IPS-11a (cell line): ENCODE measurements at regions not wholly inside any gene's neighbourhood (a gene's known extent, or its start where the extent isn't known, plus 50 kb on each side); places are given as distances from the start of the nearest gene placed in this dataset.

Source experiments
- H3K4me3 ChIP-seq: one replicate; pipeline ENCODE4 v1.5.1; 2013; ENCODE audit warnings: low read depth, low read length, control low read depth

GRCh38 chr7:42460933-42461332 is 223.9 kb upstream of the GLI3 start:
- no peak overlapping the region for H3K4me3 ChIP-seq

- H3K4me3 ChIP-seq = no peak overlapping the region
Observed at GRCh38 chr7:42460148-42460547, 223.1 kb upstream of the GLI3 start.

- no peak overlapping the region for H3K4me3 ChIP-seq
Observed at GRCh38 chr7:42457663-42458062, 220.7 kb upstream of the GLI3 start.

DNA sequence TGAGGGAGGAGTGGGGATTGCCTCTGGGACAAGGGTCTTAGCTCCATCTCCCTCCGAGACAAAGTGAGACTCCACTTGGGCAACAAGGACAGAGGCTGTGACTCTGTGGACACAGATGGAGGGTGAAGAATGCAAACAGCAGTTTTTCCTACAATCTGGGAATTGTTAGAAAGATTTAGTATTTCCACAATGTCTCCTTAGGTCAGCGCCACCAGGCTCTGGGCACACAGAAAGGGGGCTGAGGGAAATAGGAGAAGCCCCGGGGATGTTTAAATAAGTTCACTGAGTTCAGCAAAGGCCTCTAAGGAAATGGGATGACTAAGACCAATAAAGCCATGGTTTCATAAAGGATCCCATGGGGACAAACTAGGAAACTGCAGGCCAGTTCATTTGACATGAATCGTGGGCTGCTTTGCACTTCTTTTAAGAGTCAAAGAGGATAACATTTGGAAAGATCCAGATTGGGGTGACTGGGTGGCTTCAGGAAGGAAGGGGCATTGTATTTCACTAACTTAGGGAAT is 219.8 kb upstream of the GLI3 start:
- H3K4me3 ChIP-seq = no peak overlapping the region

- no peak overlapping the region for H3K4me3 ChIP-seq
Observed at GRCh38 chr7:42456267-42456666, 219.3 kb upstream of the GLI3 start.

DNA sequence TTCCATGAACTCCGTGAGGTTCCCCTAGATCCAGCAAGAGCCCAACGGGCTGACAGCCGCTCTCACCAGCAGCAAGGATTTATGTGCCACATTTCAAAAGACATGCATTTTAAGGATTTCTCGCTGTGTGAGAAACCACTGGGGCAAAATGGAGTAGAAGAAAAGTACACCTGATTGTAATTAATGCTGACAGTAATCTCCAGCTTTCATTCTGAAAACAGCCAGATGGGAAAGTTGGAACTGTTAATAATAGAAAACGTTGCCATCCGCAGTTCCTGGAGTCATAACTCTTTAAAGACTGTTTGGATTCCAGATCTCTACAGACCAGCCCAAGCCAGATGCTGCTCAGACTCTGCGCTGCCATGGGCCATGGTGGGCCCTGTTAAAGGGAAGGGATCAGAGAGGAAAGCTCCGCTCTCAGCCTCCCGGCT is 216.9 kb upstream of the GLI3 start:
- no peak overlapping the region for H3K4me3 ChIP-seq

- H3K4me3 ChIP-seq = no peak overlapping the region
Observed at GRCh38 chr7:42452356-42452755, 215.3 kb upstream of the GLI3 start.

DNA sequence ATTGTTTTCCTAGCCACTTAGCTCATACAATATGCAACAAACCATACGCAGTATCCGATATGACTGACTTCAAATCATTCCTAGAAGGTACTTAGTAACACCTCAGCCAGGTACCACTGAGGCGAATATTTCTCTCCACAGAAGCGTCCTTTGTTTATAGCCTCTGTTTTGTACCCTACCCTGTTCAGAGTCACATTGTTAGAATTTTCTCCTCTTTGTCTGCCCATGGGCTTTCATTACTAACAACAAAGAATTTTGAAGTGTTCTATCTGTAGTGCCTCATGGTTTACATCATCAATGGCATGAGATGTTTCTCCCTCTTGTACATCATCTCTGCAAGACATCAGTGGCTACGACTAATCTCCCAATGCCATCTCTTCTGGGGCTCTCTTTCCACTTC is 212.4 kb upstream of the GLI3 start:
- H3K4me3 ChIP-seq = no peak overlapping the region

DNA sequence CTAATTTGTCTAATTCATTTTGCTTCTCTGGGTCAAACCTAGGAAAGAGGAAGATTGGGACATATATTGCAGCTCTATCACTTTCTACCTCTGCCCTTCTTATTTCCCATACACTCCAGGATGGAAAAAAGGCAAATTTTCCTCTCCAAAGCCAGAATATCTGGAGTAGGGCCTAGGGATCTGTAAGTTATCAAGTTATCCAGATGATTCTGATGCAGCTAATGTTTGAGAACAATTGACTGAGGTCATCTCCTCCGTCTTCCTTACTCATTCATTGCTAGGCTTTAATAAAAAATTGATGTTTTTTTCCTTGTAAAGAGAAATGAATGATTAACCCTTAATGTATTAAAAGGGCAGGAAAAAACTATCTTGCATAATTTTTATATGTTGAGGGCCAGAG is 211.9 kb upstream of the GLI3 start:
- no peak overlapping the region for H3K4me3 ChIP-seq

- no peak overlapping the region for H3K4me3 ChIP-seq
Observed at GRCh38 chr7:42445691-42446090, 208.7 kb upstream of the GLI3 start.

DNA sequence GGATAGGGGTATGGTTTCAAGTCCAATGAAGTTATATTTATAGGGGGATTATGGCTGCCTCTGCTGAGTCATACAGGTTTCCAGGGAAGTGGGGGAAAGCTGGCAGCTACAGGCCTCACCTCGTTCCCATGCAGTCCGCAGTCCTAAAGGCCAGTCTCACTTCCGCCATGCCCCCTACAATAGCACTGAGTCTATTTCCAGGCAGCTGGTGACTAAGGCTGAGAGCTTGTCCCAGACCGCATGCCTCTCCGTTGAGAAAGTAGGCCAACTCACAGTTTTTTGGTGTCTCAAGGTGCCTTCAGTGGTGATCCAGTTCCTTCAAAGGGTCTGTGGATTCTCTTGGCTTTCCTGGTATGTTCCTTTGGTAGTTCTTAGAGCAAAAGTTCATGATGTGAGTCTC is 203.9 kb upstream of the GLI3 start:
- no peak overlapping the region for H3K4me3 ChIP-seq

- H3K4me3 ChIP-seq = no peak overlapping the region
Observed at GRCh38 chr7:42432644-42433043, 195.6 kb upstream of the GLI3 start.

DNA sequence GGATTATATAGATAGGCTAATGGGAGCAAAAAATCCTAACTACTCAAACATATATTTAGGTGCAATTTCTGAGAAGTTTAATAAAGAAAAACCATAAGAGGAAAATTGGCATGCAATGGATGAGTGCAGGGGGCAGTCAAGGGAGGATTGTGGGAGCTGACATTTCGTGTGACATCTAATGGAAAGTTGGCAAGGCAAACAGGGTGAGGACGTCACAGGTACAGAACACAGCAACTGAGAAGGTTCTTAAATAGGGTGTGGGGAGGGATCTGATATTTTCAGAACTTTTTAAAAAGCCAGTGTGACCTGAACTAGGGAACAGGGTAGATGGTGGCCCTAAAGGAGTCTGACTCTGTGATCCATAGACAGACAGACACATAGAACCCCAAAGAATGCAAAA is 194.9 kb upstream of the GLI3 start:
- H3K4me3 ChIP-seq = no peak overlapping the region

DNA sequence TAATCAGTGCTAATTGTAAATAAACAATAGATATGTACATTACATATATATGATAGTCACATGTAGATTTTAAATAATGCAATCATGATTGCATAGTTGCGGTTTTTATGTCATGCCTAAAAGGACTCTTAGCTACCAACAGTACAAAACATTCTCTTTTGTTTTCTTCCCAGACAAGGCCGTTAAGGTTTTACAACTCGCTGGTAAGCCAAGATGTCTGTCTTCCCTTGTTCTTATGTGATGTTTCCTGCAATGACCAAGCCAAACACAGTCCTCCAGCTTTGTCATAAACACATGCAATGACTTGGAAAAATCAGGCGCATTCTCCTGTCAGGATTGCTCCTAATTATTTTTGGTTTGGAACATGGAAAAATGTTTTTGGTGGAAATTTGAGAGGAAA is 192.3 kb upstream of the GLI3 start:
- no peak overlapping the region for H3K4me3 ChIP-seq

- H3K4me3 ChIP-seq = no peak overlapping the region
Observed at GRCh38 chr7:42426163-42426562, 189.2 kb upstream of the GLI3 start.

DNA sequence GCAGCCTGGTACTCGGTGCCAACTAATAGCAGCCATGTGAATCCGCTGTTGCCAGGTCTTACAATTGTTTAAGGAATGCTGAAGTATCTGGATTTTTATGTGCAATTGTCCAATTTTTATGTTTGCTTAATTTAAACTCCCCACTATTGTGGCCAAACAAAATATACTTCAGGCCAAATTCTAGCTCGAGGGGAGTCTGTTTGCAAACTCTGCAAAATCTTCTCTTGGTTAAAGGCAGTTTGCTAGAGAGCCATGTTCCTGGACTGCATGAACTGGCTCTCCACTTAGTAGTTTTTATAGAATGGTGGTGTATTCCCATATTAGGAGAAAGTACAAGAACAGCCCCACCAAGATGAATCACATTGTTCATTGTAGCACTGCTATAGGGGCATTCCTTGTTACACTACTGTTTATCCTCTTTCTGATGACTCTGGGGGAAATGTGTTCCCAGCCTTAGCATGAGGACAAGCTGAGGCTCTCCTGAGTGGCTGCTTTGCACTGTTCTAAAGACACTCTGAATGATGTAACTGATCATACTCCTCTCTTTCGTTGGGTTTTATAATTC is 178.0 kb upstream of the GLI3 start:
- no peak overlapping the region for H3K4me3 ChIP-seq

- H3K4me3 ChIP-seq = no peak overlapping the region
Observed at GRCh38 chr7:42414028-42414427, 177.0 kb upstream of the GLI3 start.

- H3K4me3 ChIP-seq = no peak overlapping the region
Observed at GRCh38 chr7:42409296-42409695, 172.3 kb upstream of the GLI3 start.

DNA sequence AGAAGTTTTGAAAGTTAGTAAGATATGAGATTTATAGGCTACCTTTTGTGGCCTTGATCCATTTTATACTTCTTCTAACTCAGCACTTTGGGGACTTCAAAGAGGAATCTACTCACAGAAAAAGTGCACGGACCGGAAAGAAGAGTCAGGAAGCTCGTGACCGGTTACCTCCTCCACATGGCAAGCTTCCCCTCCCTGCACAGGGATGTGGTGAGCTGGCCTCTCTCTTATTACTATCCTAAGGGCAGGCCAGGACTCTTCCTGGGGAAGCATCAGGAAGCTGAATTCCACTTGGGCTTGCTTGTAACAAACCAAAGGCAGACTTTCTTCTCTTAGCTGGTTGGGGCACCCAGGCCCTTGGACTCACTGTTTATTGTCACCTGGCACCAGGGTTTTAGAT is 170.8 kb upstream of the GLI3 start:
- H3K4me3 ChIP-seq = no peak overlapping the region

- H3K4me3 ChIP-seq = no peak overlapping the region
Observed at GRCh38 chr7:42407021-42407710, 170.2 kb upstream of the GLI3 start.

DNA sequence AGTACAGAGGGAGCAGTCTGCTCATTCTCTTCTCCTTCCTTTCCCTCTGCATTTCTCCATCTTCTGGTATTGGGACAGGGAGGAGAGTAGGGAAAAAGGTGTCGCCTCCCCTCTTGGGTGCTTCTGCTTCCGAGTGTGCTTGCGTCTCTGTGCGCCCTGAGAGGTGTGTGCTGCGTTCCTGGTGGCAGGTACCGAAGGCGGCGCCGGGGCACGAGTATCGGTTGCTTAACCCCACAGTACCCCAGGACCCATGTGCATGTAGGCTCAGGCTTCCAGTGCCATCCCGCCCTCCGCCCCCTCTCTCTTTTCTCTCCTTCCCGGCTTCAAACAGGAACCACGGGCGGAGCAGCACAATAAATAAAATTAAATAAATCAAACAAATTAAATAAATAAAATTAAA is 169.3 kb upstream of the GLI3 start:
- no peak overlapping the region for H3K4me3 ChIP-seq

DNA sequence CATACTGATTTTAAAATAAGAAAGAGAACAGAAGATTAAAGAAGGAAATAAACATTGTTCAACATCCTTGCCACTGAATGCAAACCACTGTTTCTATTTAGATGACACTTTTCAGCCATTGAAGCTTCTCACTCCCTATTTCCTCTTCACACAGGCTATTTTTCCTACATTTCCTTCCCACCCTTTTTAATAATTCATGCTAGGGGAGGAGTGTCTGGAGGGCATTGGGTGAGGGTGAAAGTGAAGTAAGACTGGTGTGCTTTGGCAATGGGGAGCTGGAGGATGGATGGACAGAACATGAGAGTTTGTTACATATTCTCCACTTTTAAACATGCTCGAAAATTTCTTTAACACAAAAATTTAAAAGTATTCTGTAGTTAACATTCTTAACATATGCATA is 168.8 kb upstream of the GLI3 start:
- H3K4me3 ChIP-seq = no peak overlapping the region

GRCh38 chr7:42403831-42404230 is 166.8 kb upstream of the GLI3 start:
- H3K4me3 ChIP-seq = no peak overlapping the region
